ENCODE measurements at regions not wholly inside any gene's neighbourhood (a gene's known extent, or its start where the extent isn't known, plus 50 kb on each side); places are given as distances from the start of the nearest gene placed in this dataset.
"Not testable (repeated sequence)": the region's sequence is repeated elsewhere in the genome, so short reads cannot be mapped to it uniquely, and the experiment has no call there.

DNA sequence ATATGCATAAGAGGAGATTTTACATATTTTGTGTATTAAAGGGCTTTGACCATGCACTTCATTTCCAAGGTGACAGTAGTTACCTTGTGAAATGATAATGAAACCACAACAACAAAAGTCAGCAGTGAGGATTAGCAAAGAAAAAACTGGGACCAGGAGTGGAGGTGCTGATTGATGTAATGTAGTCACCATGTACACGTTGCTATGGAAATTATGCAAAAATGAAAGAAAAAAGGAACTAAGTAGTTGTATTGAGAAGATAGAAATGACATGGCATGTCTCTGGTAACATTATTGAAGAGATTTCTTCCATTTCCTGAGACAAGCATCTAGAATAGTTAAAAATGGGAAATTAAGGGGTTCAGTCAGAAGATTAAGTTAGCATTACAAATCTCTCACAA is 171.0 kb downstream of the ANKRD30BL start:
- H2BK120ac ChIP-seq (ENCODE audit: insufficient read depth, low read length, poor library complexity); H4K12ac ChIP-seq (ENCODE audit: low read depth, low read length); H3K27ac ChIP-seq (ENCODE audit: low read depth, low read length); H3K18ac ChIP-seq (ENCODE audit: low read length); H4K8ac ChIP-seq (ENCODE audit: low read depth, low read length); H2AK5ac ChIP-seq (ENCODE audit: low read length); H3K27me3 ChIP-seq (ENCODE audit: insufficient read depth, low read length); H3K9me3 ChIP-seq (ENCODE audit: insufficient read depth, low read depth, low read length); H2BK12ac ChIP-seq (ENCODE audit: low read length); H3K4me2 ChIP-seq (ENCODE audit: low read length); H3K4ac ChIP-seq (ENCODE audit: low read depth, low read length); H3K4me1 ChIP-seq (ENCODE audit: control insufficient read depth in 1 of 2, insufficient read depth in 2 of 2, low read length in 2 of 2); H3K36me3 ChIP-seq (ENCODE audit: control insufficient read depth in 1 of 2, insufficient read depth in 2 of 2, low read length in 2 of 2); H3K79me1 ChIP-seq (ENCODE audit: low read length); H3K79me2 ChIP-seq (ENCODE audit: control insufficient read depth, insufficient read depth, low read length, poor library complexity); H3K14ac ChIP-seq (ENCODE audit: low read length); H2BK5ac ChIP-seq (ENCODE audit: low read depth, low read length, poor library complexity); H3K4me3 ChIP-seq (ENCODE audit: low read depth, low read length); H4K91ac ChIP-seq (ENCODE audit: low read depth, low read length); H2AFZ ChIP-seq (ENCODE audit: insufficient read depth, low read length, poor library complexity); DNase-seq; H3K23ac ChIP-seq (ENCODE audit: low read length); H3K9ac ChIP-seq (ENCODE audit: low read length): not testable (repeated sequence)
- no CpG with 5 or more reads among the region's 1 CpG for WGBS (ENCODE audit: extremely low coverage, insufficient coverage, insufficient read length)

DNA sequence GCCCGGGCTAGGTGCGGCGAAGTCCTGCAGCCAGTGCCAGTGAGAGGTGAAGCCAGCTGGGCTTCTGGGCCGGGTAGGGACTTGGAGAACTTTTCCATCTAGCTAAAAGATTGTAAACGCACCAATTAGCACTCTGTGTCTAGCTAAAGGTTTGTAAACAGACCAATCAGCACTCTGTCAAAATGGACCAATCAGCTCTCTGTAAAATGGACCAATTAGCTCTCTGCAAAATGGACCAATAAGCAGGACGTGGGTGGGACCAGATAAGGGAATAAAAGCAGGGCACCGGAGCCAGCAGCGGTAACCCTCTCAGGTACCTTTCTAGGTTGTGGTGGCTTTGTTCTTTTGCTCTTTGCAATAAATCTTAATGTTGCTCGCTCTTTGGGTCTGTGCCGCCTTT is 195.1 kb downstream of the ANKRD30BL start:
- H3K14ac ChIP-seq (ENCODE audit: low read length); H3K36me3 ChIP-seq (ENCODE audit: control insufficient read depth in 1 of 2, insufficient read depth in 2 of 2, low read length in 2 of 2); DNase-seq; H3K4me2 ChIP-seq (ENCODE audit: low read length); H3K4me1 ChIP-seq (ENCODE audit: control insufficient read depth in 1 of 2, insufficient read depth in 2 of 2, low read length in 2 of 2); H2AK5ac ChIP-seq (ENCODE audit: low read length); H3K4me3 ChIP-seq (ENCODE audit: low read depth, low read length); H3K9me3 ChIP-seq (ENCODE audit: insufficient read depth, low read depth, low read length); H3K27me3 ChIP-seq (ENCODE audit: insufficient read depth, low read length); H3K27ac ChIP-seq (ENCODE audit: low read depth, low read length); H2AFZ ChIP-seq (ENCODE audit: insufficient read depth, low read length, poor library complexity); H3K23ac ChIP-seq (ENCODE audit: low read length); H3K79me1 ChIP-seq (ENCODE audit: low read length); H4K8ac ChIP-seq (ENCODE audit: low read depth, low read length); H2BK120ac ChIP-seq (ENCODE audit: insufficient read depth, low read length, poor library complexity); H4K12ac ChIP-seq (ENCODE audit: low read depth, low read length); H2BK12ac ChIP-seq (ENCODE audit: low read length); H3K4ac ChIP-seq (ENCODE audit: low read depth, low read length); H3K18ac ChIP-seq (ENCODE audit: low read length); H4K91ac ChIP-seq (ENCODE audit: low read depth, low read length); H3K9ac ChIP-seq (ENCODE audit: low read length); H2BK5ac ChIP-seq (ENCODE audit: low read depth, low read length, poor library complexity); H3K79me2 ChIP-seq (ENCODE audit: control insufficient read depth, insufficient read depth, low read length, poor library complexity): not testable (repeated sequence)
- WGBS (ENCODE audit: extremely low coverage, insufficient coverage, insufficient read length): no CpG with 5 or more reads among the region's 10 CpGs

DNA sequence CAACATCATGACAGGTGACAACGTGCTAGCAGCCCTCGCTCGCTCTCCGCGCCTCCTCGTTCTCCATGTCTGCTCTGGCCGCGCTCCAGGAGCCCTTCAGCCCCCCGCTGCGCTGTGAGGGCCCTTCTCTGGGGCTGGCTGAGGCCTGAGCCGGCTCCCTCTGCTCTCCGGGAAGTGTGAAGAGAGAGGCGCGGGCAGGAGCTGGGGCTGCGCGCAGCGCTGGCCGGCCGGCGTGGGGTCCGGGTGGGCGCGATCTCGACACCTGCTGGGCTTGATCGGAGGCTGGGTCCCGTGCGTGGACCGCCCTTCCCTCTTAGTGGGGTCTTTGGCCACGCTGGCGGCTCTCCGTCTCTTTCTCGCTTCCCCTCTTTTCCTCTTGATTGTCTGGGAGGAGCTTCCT is 195.5 kb downstream of the ANKRD30BL start:
- H3K36me3 ChIP-seq (ENCODE audit: control insufficient read depth in 1 of 2, insufficient read depth in 2 of 2, low read length in 2 of 2): no peaks in the 10 kb centered on the region
- no peak overlapping the region for H3K23ac ChIP-seq (ENCODE audit: low read length)
- H3K27me3 ChIP-seq (ENCODE audit: insufficient read depth, low read length): no peaks in the 10 kb centered on the region
- no peak overlapping the region for H2AK5ac ChIP-seq (ENCODE audit: low read length)
- no peak overlapping the region for H3K14ac ChIP-seq (ENCODE audit: low read length)
- H4K8ac ChIP-seq (ENCODE audit: low read depth, low read length): no peak overlapping the region
- no peak overlapping the region for H3K4ac ChIP-seq (ENCODE audit: low read depth, low read length)
- no peak overlapping the region for H3K9ac ChIP-seq (ENCODE audit: low read length)
- no peaks in the 10 kb centered on the region for H3K79me1 ChIP-seq (ENCODE audit: low read length)
- H2AFZ ChIP-seq (ENCODE audit: insufficient read depth, low read length, poor library complexity): no peak overlapping the region
- no peak overlapping the region for H4K91ac ChIP-seq (ENCODE audit: low read depth, low read length)
- no peak overlapping the region for H3K18ac ChIP-seq (ENCODE audit: low read length)
- H3K79me2 ChIP-seq (ENCODE audit: control insufficient read depth, insufficient read depth, low read length, poor library complexity): no peaks in the 10 kb centered on the region
- no peak overlapping the region for H3K27ac ChIP-seq (ENCODE audit: low read depth, low read length)
- H3K4me2 ChIP-seq (ENCODE audit: low read length): no peak overlapping the region
- H2BK120ac ChIP-seq (ENCODE audit: insufficient read depth, low read length, poor library complexity): no peak overlapping the region
- H2BK12ac ChIP-seq (ENCODE audit: low read length): no peak overlapping the region
- H3K4me3 ChIP-seq (ENCODE audit: low read depth, low read length): no peak overlapping the region
- no peak for DNase-seq
- no peaks in the 10 kb centered on the region for H3K4me1 ChIP-seq (ENCODE audit: control insufficient read depth in 1 of 2, insufficient read depth in 2 of 2, low read length in 2 of 2)
- no peak overlapping the region for H2BK5ac ChIP-seq (ENCODE audit: low read depth, low read length, poor library complexity)
- no peak overlapping the region for H4K12ac ChIP-seq (ENCODE audit: low read depth, low read length)
- no CpG with 5 or more reads among the region's 32 CpGs for WGBS (ENCODE audit: extremely low coverage, insufficient coverage, insufficient read length)
- H3K9me3 ChIP-seq (ENCODE audit: insufficient read depth, low read depth, low read length): no peaks in the 10 kb centered on the region

DNA sequence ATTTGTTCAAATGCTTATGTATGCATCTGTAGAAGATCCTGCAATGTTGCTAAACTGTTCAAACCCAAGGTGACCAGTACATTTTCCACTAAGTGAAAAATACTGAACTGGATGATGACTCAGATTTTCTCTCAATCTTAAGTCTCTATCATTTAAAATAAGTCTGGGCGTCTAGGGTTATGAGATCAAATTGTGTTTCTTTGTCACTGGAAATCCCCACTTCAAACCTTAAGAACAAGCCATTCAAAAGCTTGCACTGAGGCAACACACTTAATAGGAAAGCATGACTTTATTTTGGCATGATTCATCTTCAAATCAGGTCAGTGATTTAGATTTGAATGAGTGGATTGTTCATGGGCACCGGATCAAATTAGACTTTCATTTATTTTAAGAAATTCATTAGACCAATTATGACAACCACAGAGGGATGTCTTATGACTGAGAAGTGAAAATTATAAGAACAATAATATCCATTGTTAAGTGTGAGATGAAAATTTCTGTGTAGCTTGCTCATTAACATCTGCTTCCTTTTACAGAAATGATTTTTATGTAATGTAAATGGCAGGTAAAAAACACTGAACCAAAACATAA is 203.6 kb downstream of the ANKRD30BL start:
- no CpG with 5 or more reads among the region's 2 CpGs for WGBS (ENCODE audit: extremely low coverage, insufficient coverage, insufficient read length)
- not testable (repeated sequence) for H3K18ac ChIP-seq (ENCODE audit: low read length); H2AFZ ChIP-seq (ENCODE audit: insufficient read depth, low read length, poor library complexity); DNase-seq; H3K23ac ChIP-seq (ENCODE audit: low read length); H2BK12ac ChIP-seq (ENCODE audit: low read length); H3K27ac ChIP-seq (ENCODE audit: low read depth, low read length); H2BK5ac ChIP-seq (ENCODE audit: low read depth, low read length, poor library complexity); H3K14ac ChIP-seq (ENCODE audit: low read length); H3K4me1 ChIP-seq (ENCODE audit: control insufficient read depth in 1 of 2, insufficient read depth in 2 of 2, low read length in 2 of 2); H3K36me3 ChIP-seq (ENCODE audit: control insufficient read depth in 1 of 2, insufficient read depth in 2 of 2, low read length in 2 of 2); H3K79me2 ChIP-seq (ENCODE audit: control insufficient read depth, insufficient read depth, low read length, poor library complexity); H3K9ac ChIP-seq (ENCODE audit: low read length); H3K79me1 ChIP-seq (ENCODE audit: low read length); H2AK5ac ChIP-seq (ENCODE audit: low read length); H3K4me2 ChIP-seq (ENCODE audit: low read length); H4K91ac ChIP-seq (ENCODE audit: low read depth, low read length); H4K8ac ChIP-seq (ENCODE audit: low read depth, low read length); H4K12ac ChIP-seq (ENCODE audit: low read depth, low read length); H3K4ac ChIP-seq (ENCODE audit: low read depth, low read length); H3K4me3 ChIP-seq (ENCODE audit: low read depth, low read length); H3K27me3 ChIP-seq (ENCODE audit: insufficient read depth, low read length); H2BK120ac ChIP-seq (ENCODE audit: insufficient read depth, low read length, poor library complexity); H3K9me3 ChIP-seq (ENCODE audit: insufficient read depth, low read depth, low read length)

Measured in trophoblast cell (in vitro differentiated cells and primary cell).